ENCODE measurements at regions not wholly inside any gene's neighbourhood (a gene's known extent, or its start where the extent isn't known, plus 50 kb on each side); places are given as distances from the start of the nearest gene placed in this dataset.

- TF ChIP-seq, protein P1, sequence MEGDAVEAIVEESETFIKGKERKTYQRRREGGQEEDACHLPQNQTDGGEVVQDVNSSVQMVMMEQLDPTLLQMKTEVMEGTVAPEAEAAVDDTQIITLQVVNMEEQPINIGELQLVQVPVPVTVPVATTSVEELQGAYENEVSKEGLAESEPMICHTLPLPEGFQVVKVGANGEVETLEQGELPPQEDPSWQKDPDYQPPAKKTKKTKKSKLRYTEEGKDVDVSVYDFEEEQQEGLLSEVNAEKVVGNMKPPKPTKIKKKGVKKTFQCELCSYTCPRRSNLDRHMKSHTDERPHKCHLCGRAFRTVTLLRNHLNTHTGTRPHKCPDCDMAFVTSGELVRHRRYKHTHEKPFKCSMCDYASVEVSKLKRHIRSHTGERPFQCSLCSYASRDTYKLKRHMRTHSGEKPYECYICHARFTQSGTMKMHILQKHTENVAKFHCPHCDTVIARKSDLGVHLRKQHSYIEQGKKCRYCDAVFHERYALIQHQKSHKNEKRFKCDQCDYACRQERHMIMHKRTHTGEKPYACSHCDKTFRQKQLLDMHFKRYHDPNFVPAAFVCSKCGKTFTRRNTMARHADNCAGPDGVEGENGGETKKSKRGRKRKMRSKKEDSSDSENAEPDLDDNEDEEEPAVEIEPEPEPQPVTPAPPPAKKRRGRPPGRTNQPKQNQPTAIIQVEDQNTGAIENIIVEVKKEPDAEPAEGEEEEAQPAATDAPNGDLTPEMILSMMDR (tag by site-specific recombination; IDR thresholded peaks at IDR 0.05): no peak
- TF ChIP-seq ZNF621 (tag by site-specific recombination; IDR thresholded peaks at IDR 0.05) (no peak), WT1 (tag by site-specific recombination; IDR thresholded peaks at IDR 0.05) (no peak), RBAK (tag by site-specific recombination; IDR thresholded peaks at IDR 0.05) (no peak), ZNF561 (tag by site-specific recombination; IDR thresholded peaks at IDR 0.05; ENCODE audit: borderline replicate concordance) (no peak), ZNF274 (IDR thresholded peaks at IDR 0.05; ENCODE audit: low read length) (no peak), ZNF274 (tag by site-specific recombination; IDR thresholded peaks at IDR 0.05; ENCODE audit: borderline replicate concordance) (no peak), ZNF239 (tag by site-specific recombination; IDR thresholded peaks at IDR 0.05) (no peak), ZNF223 (tag by site-specific recombination; IDR thresholded peaks at IDR 0.05) (no peak), TCF7L2 (IDR thresholded peaks at IDR 0.05; ENCODE audit: borderline replicate concordance, low read depth, low read length) (no peak), PBX3 (CRISPR knock-in tag; IDR thresholded peaks at IDR 0.05) (no peak)
- TF ChIP-seq, protein P2, sequence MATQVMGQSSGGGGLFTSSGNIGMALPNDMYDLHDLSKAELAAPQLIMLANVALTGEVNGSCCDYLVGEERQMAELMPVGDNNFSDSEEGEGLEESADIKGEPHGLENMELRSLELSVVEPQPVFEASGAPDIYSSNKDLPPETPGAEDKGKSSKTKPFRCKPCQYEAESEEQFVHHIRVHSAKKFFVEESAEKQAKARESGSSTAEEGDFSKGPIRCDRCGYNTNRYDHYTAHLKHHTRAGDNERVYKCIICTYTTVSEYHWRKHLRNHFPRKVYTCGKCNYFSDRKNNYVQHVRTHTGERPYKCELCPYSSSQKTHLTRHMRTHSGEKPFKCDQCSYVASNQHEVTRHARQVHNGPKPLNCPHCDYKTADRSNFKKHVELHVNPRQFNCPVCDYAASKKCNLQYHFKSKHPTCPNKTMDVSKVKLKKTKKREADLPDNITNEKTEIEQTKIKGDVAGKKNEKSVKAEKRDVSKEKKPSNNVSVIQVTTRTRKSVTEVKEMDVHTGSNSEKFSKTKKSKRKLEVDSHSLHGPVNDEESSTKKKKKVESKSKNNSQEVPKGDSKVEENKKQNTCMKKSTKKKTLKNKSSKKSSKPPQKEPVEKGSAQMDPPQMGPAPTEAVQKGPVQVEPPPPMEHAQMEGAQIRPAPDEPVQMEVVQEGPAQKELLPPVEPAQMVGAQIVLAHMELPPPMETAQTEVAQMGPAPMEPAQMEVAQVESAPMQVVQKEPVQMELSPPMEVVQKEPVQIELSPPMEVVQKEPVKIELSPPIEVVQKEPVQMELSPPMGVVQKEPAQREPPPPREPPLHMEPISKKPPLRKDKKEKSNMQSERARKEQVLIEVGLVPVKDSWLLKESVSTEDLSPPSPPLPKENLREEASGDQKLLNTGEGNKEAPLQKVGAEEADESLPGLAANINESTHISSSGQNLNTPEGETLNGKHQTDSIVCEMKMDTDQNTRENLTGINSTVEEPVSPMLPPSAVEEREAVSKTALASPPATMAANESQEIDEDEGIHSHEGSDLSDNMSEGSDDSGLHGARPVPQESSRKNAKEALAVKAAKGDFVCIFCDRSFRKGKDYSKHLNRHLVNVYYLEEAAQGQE (tag by site-specific recombination; IDR thresholded peaks at IDR 0.05): no peak
Measured at GRCh38 chr6:15936503-15936902, 192.4 kb upstream of the MYLIP start.
